CD14-positive monocyte (primary cell): ENCODE measurements at regions not wholly inside any gene's neighbourhood (a gene's known extent, or its start where the extent isn't known, plus 50 kb on each side); places are given as distances from the start of the nearest gene placed in this dataset.

Experiments
- DNase-seq, 3 donors: peaks; one replicate each; pipeline ENCODE4 v3.0.0-alpha.2; 2011 to 2022
- H2AFZ ChIP-seq: 2 replicates; pipeline ENCODE4 v1.6.0; 2012; ENCODE audit warnings: mild to moderate bottlenecking, low read depth, low read length, inconsistent platforms; ENCODE audit not compliant: insufficient read depth, poor library complexity, severe bottlenecking
- H3K27ac ChIP-seq, 2 donors: 1 replicate in 1 of 2; 2 replicates in 1 of 2; pipeline ENCODE4 v1.5.1; 2012 to 2013; ENCODE audit warnings: low read length in 2 of 2, control low read depth in 1 of 2, inconsistent platforms in 1 of 2, low read depth in 1 of 2, mild to moderate bottlenecking in 1 of 2
- H3K27me3 ChIP-seq, 2 donors: one replicate each; pipeline versions ENCODE4 v1.6.0 to v1.6.1; 2011 to 2013; ENCODE audit warnings: low read length in 2 of 2; ENCODE audit not compliant: control insufficient read depth in 2 of 2, insufficient read depth in 2 of 2
- H3K36me3 ChIP-seq, 2 donors: replicated peaks in 1 of 2; 1 replicate in 1 of 2; 2 replicates in 1 of 2; pipeline versions ENCODE4 v1.5.1 to v1.6.1; 2012 to 2013; ENCODE audit warnings: low read length in 2 of 2, control low read depth in 1 of 2, inconsistent platforms in 1 of 2, mild to moderate bottlenecking in 1 of 2; ENCODE audit not compliant: insufficient read depth in 2 of 2, control insufficient read depth in 1 of 2
- H3K4me1 ChIP-seq, 2 donors: 1 replicate in 1 of 2; 2 replicates in 1 of 2; pipeline versions ENCODE4 v1.5.1 to v1.6.1; 2012 to 2013; ENCODE audit warnings: low read length in 2 of 2, control low read depth in 1 of 2, inconsistent platforms in 1 of 2, mild to moderate bottlenecking in 1 of 2, moderate library complexity in 1 of 2; ENCODE audit not compliant: insufficient read depth in 2 of 2, control insufficient read depth in 1 of 2
- H3K4me2 ChIP-seq: replicated peaks from 2 replicates; pipeline ENCODE3; 2012; ENCODE audit warnings: low read length, moderate library complexity, mild to moderate bottlenecking; ENCODE audit not compliant: poor library complexity, severe bottlenecking; ENCODE audit errors: extremely low read depth
- H3K4me3 ChIP-seq, 3 experiments: fragments of 200-600 bp in 1 of 3; sonication (generic) in 1 of 3; replicated peaks in 1 of 3; 1 replicate in 2 of 3; 2 replicates in 1 of 3; pipeline ENCODE4 v1.5.1; 2011 to 2013; ENCODE audit warnings: low read length in 3 of 3, mild to moderate bottlenecking in 3 of 3, control low read depth in 2 of 3, low read depth in 2 of 3, inconsistent platforms in 1 of 3, moderate library complexity in 1 of 3
- H3K79me2 ChIP-seq: 2 replicates; pipeline ENCODE4 v1.6.0; 2012; ENCODE audit warnings: mild to moderate bottlenecking, control low read depth, inconsistent platforms, low read length, moderate library complexity; ENCODE audit not compliant: insufficient read depth
- H3K9ac ChIP-seq: 2 replicates; pipeline ENCODE4 v1.6.0; 2017; ENCODE audit warnings: low read length, mild to moderate bottlenecking; ENCODE audit not compliant: insufficient read depth, poor library complexity, severe bottlenecking
- H3K9me3 ChIP-seq, 2 donors: replicated peaks in 1 of 2; 1 replicate in 1 of 2; 2 replicates in 1 of 2; pipeline versions ENCODE4 v1.5.1 to v1.6.1; 2012 to 2013; ENCODE audit warnings: low read length in 2 of 2, control low read depth in 1 of 2; ENCODE audit not compliant: control insufficient read depth in 1 of 2, insufficient read depth in 1 of 2
- H4K20me1 ChIP-seq: 2 replicates; pipeline ENCODE4 v1.6.0; 2012; ENCODE audit warnings: mild to moderate bottlenecking, low read length, control low read depth, moderate library complexity; ENCODE audit not compliant: insufficient read depth
- H3K27ac Mint-ChIP-seq, 7 donors: one replicate each; pipeline ENCODE4 v1.8.0; 2020; ENCODE audit warnings: mild to moderate bottlenecking in 7 of 7, mixed read lengths in 7 of 7, moderate library complexity in 6 of 7, inconsistent platforms in 2 of 7
- H3K27me3 Mint-ChIP-seq, 3 donors: one replicate each; pipeline ENCODE4 v1.8.0; 2021 to 2022; ENCODE audit warnings: low read depth in 3 of 3, mild to moderate bottlenecking in 3 of 3, mixed read lengths in 3 of 3, moderate library complexity in 3 of 3, inconsistent platforms in 1 of 3
- H3K36me3 Mint-ChIP-seq, 2 donors: one replicate each; pipeline ENCODE4 v1.8.0; 2020; ENCODE audit warnings: mixed read lengths in 2 of 2, inconsistent platforms in 1 of 2, mild to moderate bottlenecking in 1 of 2
- H3K4me1 Mint-ChIP-seq: one replicate; pipeline ENCODE4 v1.8.0; 2020; ENCODE audit warnings: mild to moderate bottlenecking, mixed read lengths
- H3K4me3 Mint-ChIP-seq, 2 donors: one replicate each; pipeline ENCODE4 v1.8.0; 2020; ENCODE audit warnings: mild to moderate bottlenecking in 2 of 2, mixed read lengths in 2 of 2, moderate library complexity in 1 of 2
- H3K9me3 Mint-ChIP-seq, 7 donors: one replicate each; pipeline ENCODE4 v1.8.0; 2020 to 2022; ENCODE audit warnings: mixed read lengths in 7 of 7, mild to moderate bottlenecking in 6 of 7, moderate library complexity in 6 of 7, inconsistent platforms in 2 of 7
- WGBS: methylation state at CpG from one replicate; pipeline ENCODE4 v1.1.5; 2013; ENCODE audit warnings: missing lambda C conversion rate; ENCODE audit not compliant: insufficient coverage; 5-methylcytosine and 5-hydroxymethylcytosine counted together
- intact Hi-C, 2 donors: fragments of 100-400 bp; cut with micrococcal nuclease; formaldehyde crosslinking; loops; one replicate each; pipeline versions ENCODE4 v1.15.0 to v1.15.1; 2023
- TF ChIP-seq, protein P1 (sequence below): fragments of 200-600 bp; IDR thresholded peaks from one replicate; pipeline ENCODE4 v1.8.0; 2022; ENCODE audit warnings: antibody characterized with exemption, mild to moderate bottlenecking

DNA sequence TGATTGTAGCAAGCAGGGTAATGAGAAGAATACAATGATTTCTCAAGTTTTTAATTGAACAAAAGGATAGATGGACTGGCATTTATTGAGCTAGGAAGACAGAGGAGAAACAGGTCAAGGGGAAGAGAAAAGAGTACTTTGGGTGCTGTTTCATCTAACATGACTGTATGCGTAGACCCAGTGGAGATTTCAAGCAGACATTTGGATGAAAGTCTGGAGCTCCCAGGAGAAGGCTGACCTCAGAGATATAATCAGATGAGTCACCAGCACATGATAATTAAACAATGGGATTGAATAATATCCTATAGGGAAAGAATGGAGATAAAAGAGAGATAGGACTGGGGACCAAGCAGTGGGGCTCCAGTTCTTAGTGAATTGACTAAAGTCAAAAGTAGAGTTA, 194.9 kb downstream of the ARRDC4 start:
- Mint-ChIP-seq H3K27me3 (peaks cover 0 to 7% (median 0%) of the 10 kb centered on the region in 3 donors), H3K4me1 (peaks cover 9% of the 10 kb centered on the region), H3K4me3 (no peak overlapping the region), H3K9me3 (peaks cover 0 to 2% (median 0%) of the 10 kb centered on the region in 7 donors), H3K36me3 (no peaks in the 10 kb centered on the region), H3K27ac (no peak overlapping the region)
- Histone ChIP-seq H3K9me3 (no peaks in the 10 kb centered on the region), H3K4me3 (no peak overlapping the region), H3K9ac (no peak overlapping the region), H3K79me2 (no peaks in the 10 kb centered on the region), H3K4me1 (peaks cover 5 to 17% of the 10 kb centered on the region in 2 donors), H3K36me3 (no peaks in the 10 kb centered on the region), H3K4me2 (no peak overlapping the region), H4K20me1 (no peaks in the 10 kb centered on the region), H3K27me3 (no peaks in the 10 kb centered on the region), H2AFZ (no peak overlapping the region), H3K27ac (no peak overlapping the region)
- intact Hi-C loops = no loop called here
- WGBS = no CpG with 5 or more reads among the region's 1 CpG
- TF ChIP-seq, protein P1, sequence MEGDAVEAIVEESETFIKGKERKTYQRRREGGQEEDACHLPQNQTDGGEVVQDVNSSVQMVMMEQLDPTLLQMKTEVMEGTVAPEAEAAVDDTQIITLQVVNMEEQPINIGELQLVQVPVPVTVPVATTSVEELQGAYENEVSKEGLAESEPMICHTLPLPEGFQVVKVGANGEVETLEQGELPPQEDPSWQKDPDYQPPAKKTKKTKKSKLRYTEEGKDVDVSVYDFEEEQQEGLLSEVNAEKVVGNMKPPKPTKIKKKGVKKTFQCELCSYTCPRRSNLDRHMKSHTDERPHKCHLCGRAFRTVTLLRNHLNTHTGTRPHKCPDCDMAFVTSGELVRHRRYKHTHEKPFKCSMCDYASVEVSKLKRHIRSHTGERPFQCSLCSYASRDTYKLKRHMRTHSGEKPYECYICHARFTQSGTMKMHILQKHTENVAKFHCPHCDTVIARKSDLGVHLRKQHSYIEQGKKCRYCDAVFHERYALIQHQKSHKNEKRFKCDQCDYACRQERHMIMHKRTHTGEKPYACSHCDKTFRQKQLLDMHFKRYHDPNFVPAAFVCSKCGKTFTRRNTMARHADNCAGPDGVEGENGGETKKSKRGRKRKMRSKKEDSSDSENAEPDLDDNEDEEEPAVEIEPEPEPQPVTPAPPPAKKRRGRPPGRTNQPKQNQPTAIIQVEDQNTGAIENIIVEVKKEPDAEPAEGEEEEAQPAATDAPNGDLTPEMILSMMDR = no peak
- DNase-seq = no peak

DNA sequence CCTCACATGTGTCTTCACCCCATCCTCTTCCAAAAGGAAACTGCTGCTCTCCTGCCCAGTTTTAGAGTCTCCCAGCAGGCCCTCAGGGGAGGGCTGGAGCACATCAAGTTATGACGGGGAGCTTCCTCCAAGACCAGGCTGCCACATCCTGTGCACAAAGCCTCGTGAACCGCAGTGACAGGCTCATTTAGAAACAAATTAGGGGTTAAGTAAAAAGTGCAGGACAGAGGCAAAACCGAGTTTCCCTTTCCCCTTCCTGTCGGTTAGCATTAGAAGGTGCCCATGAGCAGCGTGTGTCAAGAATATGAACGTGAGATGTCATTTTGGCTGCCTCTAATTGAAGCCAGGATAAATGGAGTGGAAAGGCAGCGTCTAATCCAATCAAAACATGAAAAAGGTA, 199.7 kb downstream of the ARRDC4 start:
- peaks cover 8% of the 10 kb centered on the region for H3K4me1 Mint-ChIP-seq
- Histone ChIP-seq H3K79me2 (no peaks in the 10 kb centered on the region), H3K9me3 (no peaks in the 10 kb centered on the region), H3K4me1 (peaks cover 6 to 22% of the 10 kb centered on the region in 2 donors), H3K9ac (no peak overlapping the region), H3K36me3 (no peaks in the 10 kb centered on the region), H3K4me3 (no peak overlapping the region), H4K20me1 (no peaks in the 10 kb centered on the region), H3K27ac (no peak overlapping the region), H3K27me3 (no peaks in the 10 kb centered on the region), H3K4me2 (peak overlapping the region; percentile 23), H2AFZ (peak overlapping the region; percentile 18)
- 0% methylated on average over 4 of the region's 8 CpGs for WGBS
- peaks cover 0 to 2% (median 0%) of the 10 kb centered on the region in 3 donors for H3K27me3 Mint-ChIP-seq
- peak overlapping the region; percentile 18 to 40 for H3K4me3 Mint-ChIP-seq
- H3K36me3 Mint-ChIP-seq = no peaks in the 10 kb centered on the region
- peak overlapping the region in 2 of 7 donors; percentile 9 to 62 for H3K27ac Mint-ChIP-seq
- peaks cover 0 to 3% (median 0%) of the 10 kb centered on the region in 7 donors for H3K9me3 Mint-ChIP-seq
- TF ChIP-seq, protein P1 = no peak
- DNase-seq = peak in 2 of 3 donors; percentile 20 to 37
- intact Hi-C loops = no loop called here
